GM20431 (cell line): ENCODE measurements at regions not wholly inside any gene's neighbourhood (a gene's known extent, or its start where the extent isn't known, plus 50 kb on each side); places are given as distances from the start of the nearest gene placed in this dataset.

Experiments
- in situ Hi-C: fragments of 300-500 bp; cut with MseI, MboI; formaldehyde crosslinking; loops from one replicate; pipeline ENCODE4 v1.15.0; 2020; ENCODE audit warnings: low sequenced_read_pairs; ENCODE audit not compliant: unreplicated experiment

DNA sequence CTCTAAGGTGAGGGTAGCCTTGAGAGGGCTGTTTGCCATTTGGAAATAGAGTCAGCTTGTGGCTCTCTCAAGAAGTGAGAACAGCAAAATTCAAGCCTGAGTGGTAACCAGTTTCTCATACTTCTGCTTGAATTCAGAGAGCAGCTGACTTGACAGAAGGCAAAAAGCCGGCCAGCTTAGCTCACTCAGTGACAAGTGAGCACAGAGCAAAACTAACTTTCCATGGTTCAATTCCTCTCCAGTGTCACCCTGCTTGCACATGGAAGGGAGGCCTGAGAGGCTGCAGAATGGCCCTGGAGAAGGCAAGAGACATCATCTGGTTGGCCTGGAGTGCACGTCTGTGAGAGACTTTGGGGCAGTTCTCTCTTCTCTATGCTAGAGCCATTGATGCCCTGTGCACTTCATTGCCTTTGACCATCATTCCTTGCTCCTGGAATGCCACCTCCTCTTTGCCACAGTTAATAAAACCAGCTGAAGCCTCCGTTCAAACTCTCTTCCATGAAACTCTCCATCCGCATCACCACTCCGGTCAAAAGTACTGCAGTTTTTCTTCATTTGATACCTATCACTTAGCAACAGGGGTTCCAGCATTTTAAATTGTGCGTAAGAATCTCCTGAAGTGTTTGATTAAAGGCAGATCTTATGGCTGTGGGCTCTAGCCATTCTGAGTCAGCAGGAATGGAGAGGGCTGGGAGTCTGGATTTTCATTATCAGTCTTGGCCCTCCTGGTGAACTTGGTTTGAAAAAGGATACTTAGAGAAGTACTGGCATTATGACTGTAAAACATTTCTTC lies 69.8 kb upstream of the PIK3CG start:
- in situ Hi-C loops: loop anchor here (10.0 kb wide), 1 partner anchor 350 kb away; no protein-coding TSS in a partner anchor

DNA sequence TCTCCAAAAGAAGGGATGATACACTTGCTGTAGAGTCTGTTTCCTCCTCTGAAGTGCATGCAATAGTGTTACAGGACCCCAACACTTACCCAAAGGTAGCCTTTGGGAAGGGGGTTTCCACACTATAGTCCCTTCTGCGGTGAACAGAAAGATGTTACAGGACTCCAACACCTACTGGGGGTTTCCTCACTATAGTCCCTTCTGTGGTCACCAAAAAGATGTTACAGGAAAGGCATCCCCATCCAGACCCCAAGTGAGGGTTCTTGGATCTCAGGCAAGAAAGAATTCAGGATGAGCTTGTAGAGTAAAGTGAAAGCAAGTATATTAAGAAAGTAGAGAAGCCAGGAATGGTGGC lies 69.2 kb upstream of the PIK3CG start:
- in situ Hi-C loops: loop anchor here (10.0 kb wide), 1 partner anchor 349 kb away; no protein-coding TSS in a partner anchor

DNA sequence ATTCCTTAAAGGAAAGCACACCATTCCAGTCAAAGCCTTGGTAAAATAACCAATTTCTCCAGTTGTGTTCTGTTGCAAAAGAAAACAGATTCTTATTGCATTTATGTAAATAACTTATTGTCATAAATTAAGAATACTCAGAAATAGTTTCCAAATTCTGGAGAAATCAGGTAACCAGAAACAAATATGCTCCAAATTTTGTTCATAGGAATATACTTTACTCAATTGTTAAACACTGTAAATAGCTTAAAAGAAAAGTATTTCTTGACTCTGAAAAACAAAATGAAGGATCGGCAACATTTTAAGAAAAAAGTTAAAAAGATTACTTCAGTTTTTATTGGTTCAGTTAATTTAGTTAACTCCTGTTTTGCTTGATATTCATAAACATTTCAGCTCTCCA lies 67.1 kb upstream of the PIK3CG start:
- in situ Hi-C loops: loop anchor here (10.0 kb wide), 1 partner anchor 347 kb away; no protein-coding TSS in a partner anchor

DNA sequence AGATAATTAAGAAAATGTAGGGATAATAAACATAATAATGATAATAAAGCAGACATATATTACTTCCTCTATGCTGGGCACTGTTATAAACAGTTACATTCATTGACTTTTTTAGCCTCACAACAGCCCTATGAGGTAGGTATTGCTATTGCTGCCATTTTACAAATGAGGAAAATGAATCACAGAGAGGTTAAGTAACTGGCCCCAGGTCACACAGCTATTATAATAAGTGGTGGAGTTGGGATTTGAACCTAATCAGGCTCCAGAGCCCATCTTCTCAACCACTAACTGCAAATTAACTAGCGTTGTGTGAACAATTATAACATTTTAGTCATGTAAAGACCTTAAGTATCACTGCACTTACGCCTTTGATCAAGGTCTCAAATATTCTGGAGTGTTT lies 62.5 kb upstream of the PIK3CG start:
- in situ Hi-C loops: no loop called here

DNA sequence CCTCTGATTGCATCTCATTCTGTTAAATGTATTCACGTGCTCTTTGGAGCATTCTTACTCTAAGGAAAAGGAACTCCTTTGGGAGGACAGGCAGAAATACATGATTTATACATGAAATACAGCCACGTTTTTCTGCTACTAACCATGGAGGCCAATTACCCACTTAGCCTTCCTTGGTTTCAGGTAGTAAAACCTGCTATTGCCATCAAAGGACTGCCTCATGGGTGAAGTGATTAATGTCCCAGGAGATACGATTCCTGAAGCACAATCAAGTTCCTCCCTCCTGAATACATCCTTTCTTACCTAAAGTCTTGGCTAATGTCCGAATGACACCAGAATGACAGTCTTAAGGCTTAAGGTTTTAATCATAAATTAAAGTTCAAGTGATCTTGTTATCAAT lies 58.5 kb upstream of the PIK3CG start:
- in situ Hi-C loops: no loop called here

DNA sequence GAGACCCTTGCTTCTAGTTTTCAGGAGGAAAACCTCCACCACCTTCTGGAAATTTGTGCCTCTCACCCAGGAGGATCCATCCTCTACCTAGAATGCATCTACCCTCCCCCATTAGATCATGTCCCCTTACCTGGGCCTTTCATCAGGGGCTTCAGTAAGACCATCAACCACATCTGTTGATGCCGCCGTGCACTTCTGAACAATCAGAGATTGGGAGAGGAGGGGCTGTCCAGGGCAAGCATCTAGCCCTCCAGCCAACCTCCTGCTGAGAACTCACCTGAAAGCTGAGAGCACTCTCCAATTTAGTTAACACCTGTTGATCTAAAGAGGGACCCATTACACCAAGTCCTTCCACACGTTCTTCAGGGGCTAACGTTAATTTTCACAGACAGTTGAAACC lies 57.6 kb upstream of the PIK3CG start:
- in situ Hi-C loops: no loop called here

DNA sequence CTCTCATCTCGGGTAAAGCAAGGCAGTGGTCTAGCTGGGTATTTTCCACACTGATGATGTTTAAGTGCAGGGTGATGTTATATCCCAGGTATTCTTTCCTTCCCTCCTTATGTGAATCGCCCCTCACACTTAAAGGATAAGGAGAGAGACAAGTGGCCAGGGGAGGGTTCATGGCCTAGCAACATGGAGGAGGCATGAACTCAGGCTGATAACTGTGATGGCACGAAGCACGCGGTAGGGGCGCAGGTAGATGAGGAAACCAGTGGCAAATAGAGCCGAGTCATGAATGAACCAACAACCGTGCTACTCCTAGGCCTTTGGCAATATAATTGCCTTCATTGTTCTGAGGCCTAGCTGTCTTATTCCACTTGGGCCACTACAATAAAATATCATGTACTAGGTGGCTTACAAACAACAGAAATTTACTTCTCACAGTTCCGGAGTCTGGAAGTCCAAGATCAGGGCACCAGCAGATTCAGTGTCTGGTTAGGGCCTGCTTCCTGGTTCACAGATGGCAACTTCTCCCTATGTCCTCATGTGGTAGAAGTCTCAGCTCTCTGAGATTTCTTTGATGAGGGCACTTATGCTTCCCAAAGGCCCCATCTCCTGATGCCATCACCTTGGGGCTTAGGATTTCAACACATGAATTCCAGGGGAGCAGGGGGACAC lies 56.0 kb upstream of the PIK3CG start:
- in situ Hi-C loops: no loop called here

DNA sequence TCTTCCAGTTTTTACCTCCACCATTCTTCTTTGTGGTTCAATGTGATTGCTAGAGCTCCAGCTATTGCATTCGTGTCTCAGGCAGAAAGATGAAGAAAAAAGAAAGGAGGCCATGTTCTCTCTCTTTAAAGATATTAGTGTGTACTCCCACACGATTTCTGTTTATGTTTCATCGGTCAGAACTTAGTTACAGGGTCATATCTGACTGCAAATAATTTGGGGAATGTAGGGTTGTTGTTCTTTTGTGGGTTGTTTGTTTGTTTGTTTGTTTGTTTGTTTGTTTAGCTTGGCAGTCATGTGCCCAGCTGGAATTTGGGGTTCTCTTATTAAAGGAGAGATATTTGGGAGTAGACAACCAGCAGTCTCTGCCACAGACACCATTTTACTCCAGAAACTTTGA lies 53.6 kb upstream of the PIK3CG start:
- in situ Hi-C loops: no loop called here

DNA sequence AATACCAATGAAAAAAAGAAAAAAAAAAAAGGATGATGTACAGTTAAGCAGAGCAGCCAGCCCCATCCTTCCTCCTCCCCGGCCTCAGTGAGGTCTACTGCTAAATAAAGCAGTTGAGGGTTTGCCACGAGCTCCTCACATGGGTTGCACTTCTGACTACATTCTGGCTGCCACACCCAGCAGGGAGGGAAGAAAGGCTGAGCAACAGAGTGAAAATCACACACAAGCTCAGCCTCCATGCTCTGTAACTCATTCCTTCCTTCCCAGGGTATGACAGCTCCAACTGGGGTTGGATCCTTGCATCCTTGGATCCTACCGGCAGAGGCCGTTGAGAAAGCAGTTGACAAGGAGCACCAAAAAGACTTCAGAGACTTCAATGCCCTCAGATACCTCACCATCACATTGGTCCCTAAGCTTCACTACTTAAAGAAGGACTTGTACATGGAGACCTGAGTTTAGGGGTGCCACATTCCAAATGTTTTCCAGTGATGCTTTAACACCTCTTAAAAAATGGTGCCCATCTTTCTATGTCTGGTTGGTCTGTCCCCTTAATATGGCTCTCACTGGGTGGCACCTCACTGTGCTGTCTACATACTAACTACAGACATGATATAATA lies 52.9 kb upstream of the PIK3CG start:
- in situ Hi-C loops: no loop called here

DNA sequence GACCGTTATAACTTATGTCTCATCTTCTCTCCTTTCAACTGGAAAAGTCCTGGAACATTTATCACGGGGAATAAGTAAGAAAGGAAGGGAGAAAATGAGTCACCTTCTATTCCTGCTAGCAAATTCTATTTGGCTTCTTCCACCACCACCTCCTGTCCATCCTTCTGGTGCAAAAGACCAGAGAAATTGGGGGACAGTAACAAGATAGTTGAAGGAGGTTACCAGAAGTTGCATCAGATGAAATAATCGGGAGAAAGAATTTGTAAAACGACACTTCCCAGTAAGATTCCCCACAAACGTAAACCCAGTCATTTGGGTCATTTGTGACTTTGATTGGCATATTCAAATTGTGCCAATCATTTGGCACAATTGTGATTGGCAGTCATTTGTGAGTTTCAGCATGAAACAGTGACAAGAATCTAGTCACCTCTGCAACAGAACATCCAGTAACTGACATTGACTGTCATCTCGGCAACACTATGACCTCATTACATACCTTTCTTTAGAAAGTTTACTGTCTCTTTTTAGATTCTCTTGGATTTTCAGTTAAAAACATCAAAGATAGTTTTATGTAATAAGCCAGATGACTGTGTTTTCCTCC lies 51.3 kb upstream of the PIK3CG start:
- in situ Hi-C loops: no loop called here

DNA sequence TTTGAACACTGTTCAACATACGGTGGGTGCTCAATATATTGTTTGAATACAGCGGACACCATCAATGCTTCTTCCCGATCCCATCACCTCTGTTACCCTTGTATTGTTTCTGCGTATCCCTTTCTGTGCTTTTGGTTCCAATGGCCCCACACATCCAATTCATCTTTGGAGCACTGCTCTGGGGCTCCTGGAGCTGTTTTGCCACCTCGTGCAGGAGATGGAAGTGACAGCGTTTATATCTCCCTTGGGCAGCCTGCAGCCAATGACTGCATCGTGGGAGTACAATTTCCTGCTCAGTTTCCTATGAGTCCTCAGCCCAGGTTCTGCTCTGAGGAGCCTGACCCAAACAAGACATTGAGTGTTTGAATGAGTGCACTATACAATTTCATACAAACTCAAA lies 50.2 kb upstream of the PIK3CG start:
- in situ Hi-C loops: no loop called here
